ENCODE measurements at regions not wholly inside any gene's neighbourhood (a gene's known extent, or its start where the extent isn't known, plus 50 kb on each side); places are given as distances from the start of the nearest gene placed in this dataset.

GRCh38 chr6:163679012-163679660 lies 264.6 kb downstream of the QKI start:
- Mint-ChIP-seq H3K9me3 (peaks cover 5% of the 10 kb centered on the region), H3K4me1 (no peaks in the 10 kb centered on the region), H3K36me3 (ENCODE audit: low read depth) (no peaks in the 10 kb centered on the region), H3K4me3 (no peak overlapping the region), H3K27ac (no peak overlapping the region), H3K27me3 (peaks cover 8% of the 10 kb centered on the region)
- POLR2A ChIA-PET, result no interaction called here
- CTCF ChIA-PET, result no interaction called here
- DNase-seq, result no peak

GRCh38 chr6:163675611-163676010 lies 261.1 kb downstream of the QKI start:
- peaks cover 2% of the 10 kb centered on the region for H3K27me3 Mint-ChIP-seq
- no peak overlapping the region for H3K27ac Mint-ChIP-seq
- no peaks in the 10 kb centered on the region for H3K4me1 Mint-ChIP-seq
- CTCF ChIA-PET, result no interaction called here
- no peak for DNase-seq
- no peaks in the 10 kb centered on the region for H3K9me3 Mint-ChIP-seq
- H3K36me3 Mint-ChIP-seq (ENCODE audit: low read depth), result no peaks in the 10 kb centered on the region
- POLR2A ChIA-PET, result no interaction called here
- no peak overlapping the region for H3K4me3 Mint-ChIP-seq

- Mint-ChIP-seq H3K27me3 (peaks cover 2% of the 10 kb centered on the region), H3K4me1 (peaks cover 2% of the 10 kb centered on the region), H3K27ac (no peak overlapping the region), H3K36me3 (ENCODE audit: low read depth) (no peaks in the 10 kb centered on the region), H3K9me3 (no peaks in the 10 kb centered on the region), H3K4me3 (no peak overlapping the region)
- ChIA-PET POLR2A (no interaction called here), CTCF (no interaction called here)
- no peak for DNase-seq
Measured at GRCh38 chr6:163672710-163673109, 258.2 kb downstream of the QKI start.

GRCh38 chr6:163671791-163672190 lies 257.3 kb downstream of the QKI start:
- POLR2A ChIA-PET, result no interaction called here
- H3K36me3 Mint-ChIP-seq (ENCODE audit: low read depth), result no peaks in the 10 kb centered on the region
- peaks cover 6% of the 10 kb centered on the region for H3K4me1 Mint-ChIP-seq
- peaks cover 2% of the 10 kb centered on the region for H3K27me3 Mint-ChIP-seq
- H3K9me3 Mint-ChIP-seq, result no peaks in the 10 kb centered on the region
- H3K4me3 Mint-ChIP-seq, result no peak overlapping the region
- CTCF ChIA-PET, result no interaction called here
- no peak overlapping the region for H3K27ac Mint-ChIP-seq
- DNase-seq, result no peak

- peaks cover 6% of the 10 kb centered on the region for H3K4me1 Mint-ChIP-seq
- H3K9me3 Mint-ChIP-seq, result no peaks in the 10 kb centered on the region
- peaks cover 2% of the 10 kb centered on the region for H3K27me3 Mint-ChIP-seq
- no peak for DNase-seq
- no peak overlapping the region for H3K4me3 Mint-ChIP-seq
- CTCF ChIA-PET, result no interaction called here
- POLR2A ChIA-PET, result no interaction called here
- H3K36me3 Mint-ChIP-seq (ENCODE audit: low read depth), result no peaks in the 10 kb centered on the region
- no peak overlapping the region for H3K27ac Mint-ChIP-seq
Measured at GRCh38 chr6:163671355-163671754, 256.8 kb downstream of the QKI start.

- POLR2A ChIA-PET, result no interaction called here
- H3K27ac Mint-ChIP-seq, result no peak overlapping the region
- CTCF ChIA-PET, result interaction anchor here (0.6 kb wide), 1 partner anchor 1878 kb away, joined by 4 read pairs; no protein-coding TSS in a partner anchor
- no peaks in the 10 kb centered on the region for H3K9me3 Mint-ChIP-seq
- peaks cover under 1% of the 10 kb centered on the region for H3K27me3 Mint-ChIP-seq
- H3K4me1 Mint-ChIP-seq, result peaks cover 6% of the 10 kb centered on the region
- H3K36me3 Mint-ChIP-seq (ENCODE audit: low read depth), result no peaks in the 10 kb centered on the region
- no peak overlapping the region for H3K4me3 Mint-ChIP-seq
- DNase-seq, result no peak
Measured at GRCh38 chr6:163670336-163670735, 255.8 kb downstream of the QKI start.

- no peak for DNase-seq
- H3K9me3 Mint-ChIP-seq, result no peaks in the 10 kb centered on the region
- ChIA-PET CTCF (no interaction called here), POLR2A (no interaction called here)
- no peak overlapping the region for H3K27ac Mint-ChIP-seq
- H3K36me3 Mint-ChIP-seq (ENCODE audit: low read depth), result no peaks in the 10 kb centered on the region
- no peak overlapping the region for H3K4me3 Mint-ChIP-seq
- peaks cover 6% of the 10 kb centered on the region for H3K4me1 Mint-ChIP-seq
- H3K27me3 Mint-ChIP-seq, result no peaks in the 10 kb centered on the region
Measured at GRCh38 chr6:163668061-163668426, 253.5 kb downstream of the QKI start.

GRCh38 chr6:163667372-163668060 lies 253.0 kb downstream of the QKI start:
- no peak for DNase-seq
- no peaks in the 10 kb centered on the region for H3K36me3 Mint-ChIP-seq (ENCODE audit: low read depth)
- CTCF ChIA-PET, result no interaction called here
- POLR2A ChIA-PET, result no interaction called here
- no peak overlapping the region for H3K27ac Mint-ChIP-seq
- peaks cover 6% of the 10 kb centered on the region for H3K4me1 Mint-ChIP-seq
- H3K4me3 Mint-ChIP-seq, result no peak overlapping the region
- H3K27me3 Mint-ChIP-seq, result no peaks in the 10 kb centered on the region
- no peaks in the 10 kb centered on the region for H3K9me3 Mint-ChIP-seq

- no peak for DNase-seq
- POLR2A ChIA-PET, result no interaction called here
- Mint-ChIP-seq H3K27ac (no peak overlapping the region), H3K36me3 (ENCODE audit: low read depth) (no peaks in the 10 kb centered on the region), H3K9me3 (no peaks in the 10 kb centered on the region), H3K4me1 (peaks cover 6% of the 10 kb centered on the region), H3K4me3 (no peak overlapping the region), H3K27me3 (no peaks in the 10 kb centered on the region)
- CTCF ChIA-PET, result no interaction called here
Measured at GRCh38 chr6:163665464-163665863, 250.9 kb downstream of the QKI start.

- ChIA-PET POLR2A (no interaction called here), CTCF (no interaction called here)
- H3K27ac Mint-ChIP-seq, result no peak overlapping the region
- peaks cover 6% of the 10 kb centered on the region for H3K4me1 Mint-ChIP-seq
- H3K27me3 Mint-ChIP-seq, result peaks cover 13% of the 10 kb centered on the region
- no peaks in the 10 kb centered on the region for H3K9me3 Mint-ChIP-seq
- H3K4me3 Mint-ChIP-seq, result no peak overlapping the region
- H3K36me3 Mint-ChIP-seq (ENCODE audit: low read depth), result no peaks in the 10 kb centered on the region
- no peak for DNase-seq
Measured at GRCh38 chr6:163663575-163663974, 249.1 kb downstream of the QKI start.

GRCh38 chr6:163662604-163663225 lies 248.2 kb downstream of the QKI start:
- no peak overlapping the region for H3K4me3 Mint-ChIP-seq
- no peak overlapping the region for H3K27ac Mint-ChIP-seq
- ChIA-PET POLR2A (no interaction called here), CTCF (no interaction called here)
- no peaks in the 10 kb centered on the region for H3K9me3 Mint-ChIP-seq
- peaks cover 15% of the 10 kb centered on the region for H3K27me3 Mint-ChIP-seq
- H3K4me1 Mint-ChIP-seq, result peaks cover 5% of the 10 kb centered on the region
- no peak for DNase-seq
- H3K36me3 Mint-ChIP-seq (ENCODE audit: low read depth), result no peaks in the 10 kb centered on the region

GRCh38 chr6:163661272-163661671 lies 246.8 kb downstream of the QKI start:
- no peak for DNase-seq
- Mint-ChIP-seq H3K4me3 (no peak overlapping the region), H3K27ac (no peak overlapping the region), H3K27me3 (peaks cover 19% of the 10 kb centered on the region), H3K9me3 (no peaks in the 10 kb centered on the region), H3K4me1 (no peaks in the 10 kb centered on the region), H3K36me3 (ENCODE audit: low read depth) (no peaks in the 10 kb centered on the region)
- CTCF ChIA-PET, result no interaction called here
- POLR2A ChIA-PET, result no interaction called here

GRCh38 chr6:163659803-163660202 lies 245.3 kb downstream of the QKI start:
- DNase-seq, result no peak
- H3K27me3 Mint-ChIP-seq, result peaks cover 19% of the 10 kb centered on the region
- no peak overlapping the region for H3K4me3 Mint-ChIP-seq
- no peaks in the 10 kb centered on the region for H3K4me1 Mint-ChIP-seq
- H3K36me3 Mint-ChIP-seq (ENCODE audit: low read depth), result no peaks in the 10 kb centered on the region
- ChIA-PET POLR2A (no interaction called here), CTCF (no interaction called here)
- no peak overlapping the region for H3K27ac Mint-ChIP-seq
- no peaks in the 10 kb centered on the region for H3K9me3 Mint-ChIP-seq
